ENCODE measurements at regions not wholly inside any gene's neighbourhood (a gene's known extent, or its start where the extent isn't known, plus 50 kb on each side); places are given as distances from the start of the nearest gene placed in this dataset.

DNA sequence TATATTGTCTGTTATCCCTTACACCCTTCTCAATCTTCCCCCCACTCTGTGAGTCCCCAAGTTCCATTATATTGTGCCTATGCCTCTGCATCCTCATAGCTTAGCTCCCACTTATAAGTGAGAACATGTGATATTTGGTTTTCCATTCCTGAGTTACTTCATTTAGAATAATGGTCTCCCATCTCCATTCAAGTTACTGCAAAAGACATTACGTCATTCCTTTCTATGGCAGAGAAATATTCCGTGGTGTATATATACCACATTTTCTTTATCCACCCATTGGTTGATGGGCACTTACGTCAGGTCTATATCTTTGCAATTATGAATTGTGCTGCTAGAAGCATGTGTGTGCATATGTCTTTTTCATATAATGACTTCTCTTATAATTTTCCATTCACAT lies 54.8 kb upstream of the SGCD start:
- no peak for DNase-seq (ENCODE audit: low read depth)
- TF ChIP-seq, protein P1, sequence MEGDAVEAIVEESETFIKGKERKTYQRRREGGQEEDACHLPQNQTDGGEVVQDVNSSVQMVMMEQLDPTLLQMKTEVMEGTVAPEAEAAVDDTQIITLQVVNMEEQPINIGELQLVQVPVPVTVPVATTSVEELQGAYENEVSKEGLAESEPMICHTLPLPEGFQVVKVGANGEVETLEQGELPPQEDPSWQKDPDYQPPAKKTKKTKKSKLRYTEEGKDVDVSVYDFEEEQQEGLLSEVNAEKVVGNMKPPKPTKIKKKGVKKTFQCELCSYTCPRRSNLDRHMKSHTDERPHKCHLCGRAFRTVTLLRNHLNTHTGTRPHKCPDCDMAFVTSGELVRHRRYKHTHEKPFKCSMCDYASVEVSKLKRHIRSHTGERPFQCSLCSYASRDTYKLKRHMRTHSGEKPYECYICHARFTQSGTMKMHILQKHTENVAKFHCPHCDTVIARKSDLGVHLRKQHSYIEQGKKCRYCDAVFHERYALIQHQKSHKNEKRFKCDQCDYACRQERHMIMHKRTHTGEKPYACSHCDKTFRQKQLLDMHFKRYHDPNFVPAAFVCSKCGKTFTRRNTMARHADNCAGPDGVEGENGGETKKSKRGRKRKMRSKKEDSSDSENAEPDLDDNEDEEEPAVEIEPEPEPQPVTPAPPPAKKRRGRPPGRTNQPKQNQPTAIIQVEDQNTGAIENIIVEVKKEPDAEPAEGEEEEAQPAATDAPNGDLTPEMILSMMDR (conservative IDR thresholded peaks at IDR 0.05; ENCODE audit: low read depth, low read length) = no peak
- no peak overlapping the region for H3K4me3 ChIP-seq (ENCODE audit: low read depth, low read length)

DNA sequence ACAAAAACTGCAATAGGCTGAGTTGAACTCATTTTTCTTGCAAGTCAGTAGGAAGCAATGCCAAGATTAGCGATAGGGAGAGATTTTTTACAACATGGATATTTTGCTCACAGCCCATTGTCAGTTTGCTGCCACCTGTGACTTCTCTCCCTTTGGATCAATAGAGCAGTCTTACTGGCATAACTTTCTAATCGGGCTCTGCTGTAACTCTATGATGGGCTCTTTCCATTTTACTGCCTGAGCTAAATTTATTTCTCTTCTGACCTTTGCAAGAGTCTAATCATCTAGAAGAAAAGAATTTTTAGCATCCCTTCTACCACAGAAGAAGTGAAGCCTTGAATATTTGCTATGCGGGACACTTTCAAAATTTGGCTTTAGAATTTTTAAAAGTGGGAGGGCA lies 53.6 kb upstream of the SGCD start:
- DNase-seq (ENCODE audit: low read depth) = no peak
- TF ChIP-seq, protein P1 (conservative IDR thresholded peaks at IDR 0.05; ENCODE audit: low read depth, low read length) = no peak
- no peak overlapping the region for H3K4me3 ChIP-seq (ENCODE audit: low read depth, low read length)

DNA sequence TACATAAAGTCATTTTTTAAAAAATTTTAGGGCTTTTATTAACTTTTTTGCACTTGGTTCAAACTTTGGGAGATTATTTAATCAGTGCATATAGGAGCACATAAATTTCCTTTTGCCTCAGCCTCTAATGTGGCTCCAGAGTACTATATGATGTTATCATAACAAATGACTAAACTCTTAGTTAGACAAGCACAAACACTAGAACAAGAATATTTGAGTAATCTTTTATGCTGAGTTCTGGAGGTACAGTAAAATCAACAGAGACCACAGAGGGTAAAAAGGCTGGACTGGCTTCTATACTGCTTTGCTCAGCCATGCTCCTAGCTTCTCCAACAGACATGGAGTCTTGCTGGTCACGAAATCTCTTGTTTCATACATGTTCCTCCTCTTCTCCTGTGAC lies 52.5 kb upstream of the SGCD start:
- no peak overlapping the region for H3K4me3 ChIP-seq (ENCODE audit: low read depth, low read length)
- DNase-seq (ENCODE audit: low read depth) = no peak
- TF ChIP-seq, protein P1 (conservative IDR thresholded peaks at IDR 0.05; ENCODE audit: low read depth, low read length) = no peak
